IMR-90 (cell line): ENCODE measurements at regions not wholly inside any gene's neighbourhood (a gene's known extent, or its start where the extent isn't known, plus 50 kb on each side); places are given as distances from the start of the nearest gene placed in this dataset.

Experiments
- ATAC-seq: fragments of 200-7000 bp; cut with Tn5 transposase; 2 replicates; pipeline ENCODE4 v1.9.1; 2020; ENCODE audit warnings: low read depth, mild to moderate bottlenecking, moderate library complexity
- BruUV-seq: library from RNA; stranded (reverse); fragments of 400-500 nt; replicated peaks from 2 replicates; lab custom pipeline; 2021; lab: Mats Ljungman, UMichigan
- CTCF ChIA-PET: fragments of 300-600 bp; formaldehyde crosslinking; extraction: SDS; loops from one replicate; lab custom pipeline; 2021; ENCODE audit warnings: antibody characterized with exemption; lab: Yijun Ruan, JAX
- POLR2A ChIA-PET: fragments of 300-600 bp; sonication (Branson Sonifier 250); formaldehyde crosslinking; loops from one replicate; lab custom pipeline; 2022; ENCODE audit warnings: antibody characterized with exemption; ENCODE audit not compliant: unreplicated experiment; lab: Charles Lee
- DNase-seq: peaks from one replicate; pipeline ENCODE4 v3.0.0; 2013
- H2AFZ ChIP-seq: replicated peaks from 2 replicates; pipeline ENCODE3; 2013; ENCODE audit warnings: low read length, mild to moderate bottlenecking; ENCODE audit not compliant: poor library complexity
- H2AK5ac ChIP-seq: 2 replicates; pipeline ENCODE4 v1.6.1; 2013; ENCODE audit warnings: low read depth, low read length, inconsistent platforms
- H2AK9ac ChIP-seq: replicated peaks from 2 replicates; pipeline ENCODE3; 2013; ENCODE audit warnings: mild to moderate bottlenecking, low read depth, low read length, moderate library complexity; ENCODE audit not compliant: poor library complexity
- H2BK120ac ChIP-seq: 2 replicates; pipeline ENCODE4 v1.6.1; 2013; ENCODE audit warnings: low read depth, low read length, inconsistent platforms
- H2BK15ac ChIP-seq: 3 replicates; pipeline ENCODE4 v1.6.1; 2013; ENCODE audit warnings: low read depth, low read length, inconsistent platforms
- H2BK20ac ChIP-seq: 2 replicates; pipeline ENCODE4 v1.6.1; 2013; ENCODE audit warnings: low read depth, mild to moderate bottlenecking, inconsistent platforms, low read length, moderate library complexity
- H2BK5ac ChIP-seq: 2 replicates; pipeline ENCODE4 v1.6.1; 2013; ENCODE audit warnings: mild to moderate bottlenecking, low read depth, low read length, inconsistent platforms; ENCODE audit not compliant: poor library complexity, severe bottlenecking
- H3K14ac ChIP-seq: replicated peaks from 2 replicates; pipeline ENCODE4 v1.6.1; 2013; ENCODE audit warnings: low read depth, low read length, inconsistent platforms
- H3K18ac ChIP-seq: 2 replicates; pipeline ENCODE4 v1.6.1; 2013; ENCODE audit warnings: low read depth, low read length, control low read depth
- H3K23ac ChIP-seq: 2 replicates; pipeline ENCODE4 v1.6.1; 2013; ENCODE audit warnings: low read depth, low read length, inconsistent platforms
- H3K27ac ChIP-seq: 2 replicates; pipeline ENCODE4 v1.5.1; 2013; ENCODE audit warnings: mild to moderate bottlenecking, control low read depth, low read length; ENCODE audit not compliant: insufficient read depth
- H3K27me3 ChIP-seq: 2 replicates; pipeline ENCODE4 v1.6.1; 2013; ENCODE audit warnings: low read length; ENCODE audit not compliant: control insufficient read depth, insufficient read depth
- H3K36me3 ChIP-seq: 2 replicates; pipeline ENCODE4 v1.6.1; 2013; ENCODE audit warnings: low read length, mixed read lengths; ENCODE audit not compliant: control insufficient read depth, insufficient read depth
- H3K4ac ChIP-seq: 2 replicates; pipeline ENCODE4 v1.6.1; 2013; ENCODE audit warnings: low read depth, low read length, inconsistent platforms
- H3K4me1 ChIP-seq: 2 replicates; pipeline ENCODE4 v1.6.1; 2013; ENCODE audit warnings: low read length, mixed read lengths; ENCODE audit not compliant: control insufficient read depth, insufficient read depth
- H3K4me2 ChIP-seq: 2 replicates; pipeline ENCODE4 v1.6.1; 2013; ENCODE audit warnings: low read depth, mild to moderate bottlenecking, control low read depth, low read length, moderate library complexity
- H3K4me3 ChIP-seq: 2 replicates; pipeline ENCODE4 v1.5.1; 2013; ENCODE audit warnings: low read depth, mild to moderate bottlenecking, control low read depth, low read length, moderate library complexity; ENCODE audit not compliant: insufficient read depth
- H3K56ac ChIP-seq: 2 replicates; pipeline ENCODE4 v1.6.1; 2013; ENCODE audit warnings: low read length, inconsistent platforms; ENCODE audit not compliant: insufficient read depth; ENCODE audit errors: extremely low read depth
- H3K79me1 ChIP-seq, 2 experiments: 2 replicates each; pipeline ENCODE4 v1.6.1; 2013; ENCODE audit warnings: low read length in 2 of 2, inconsistent platforms in 1 of 2, low read depth in 1 of 2
- H3K9ac ChIP-seq: 2 replicates; pipeline ENCODE4 v1.6.1; 2013; ENCODE audit warnings: low read depth, low read length, control low read depth
- H3K9me1 ChIP-seq: 2 replicates; pipeline ENCODE4 v1.6.1; 2013; ENCODE audit warnings: low read length, inconsistent platforms; ENCODE audit not compliant: insufficient read depth
- H3K9me3 ChIP-seq: 2 replicates; pipeline ENCODE4 v1.6.1; 2013; ENCODE audit warnings: low read length; ENCODE audit not compliant: control insufficient read depth, insufficient read depth
- H4K20me1 ChIP-seq: 2 replicates; pipeline ENCODE4 v1.6.1; 2013; ENCODE audit warnings: low read length, inconsistent platforms; ENCODE audit not compliant: insufficient read depth
- H4K5ac ChIP-seq: 2 replicates; pipeline ENCODE4 v1.6.1; 2013; ENCODE audit warnings: mild to moderate bottlenecking, low read depth, low read length, control low read depth
- H4K8ac ChIP-seq, 2 experiments: 2 replicates each; pipeline ENCODE4 v1.6.1; 2013; ENCODE audit warnings: low read depth in 2 of 2, low read length in 2 of 2, control low read depth in 1 of 2, inconsistent platforms in 1 of 2
- H4K91ac ChIP-seq: 2 replicates; pipeline ENCODE4 v1.6.1; 2013; ENCODE audit warnings: low read depth, low read length, inconsistent platforms; ENCODE audit not compliant: insufficient read depth
- CEBPB ChIP-seq: IDR thresholded peaks from 2 replicates; pipeline ENCODE4 v1.6.1; 2012; ENCODE audit warnings: low read depth, low read length, improper control_type of control experiment
- CHD1 ChIP-seq: IDR thresholded peaks from 2 replicates; pipeline ENCODE4 v1.6.1; 2012; ENCODE audit warnings: low read depth, low read length, improper control_type of control experiment
- CTCF ChIP-seq: conservative IDR thresholded peaks from 2 replicates; pipeline ENCODE4 v1.5.1; 2012; ENCODE audit warnings: mild to moderate bottlenecking, low read depth, low read length, improper control_type of control experiment
- MAFK ChIP-seq: IDR thresholded peaks from 2 replicates; pipeline ENCODE4 v1.6.1; 2012; ENCODE audit warnings: low read depth, low read length, improper control_type of control experiment
- MAZ ChIP-seq: IDR thresholded peaks from 2 replicates; pipeline ENCODE4 v1.6.1; 2012; ENCODE audit warnings: low read depth, mild to moderate bottlenecking, low read length, improper control_type of control experiment, moderate library complexity, borderline replicate concordance
- NFE2L2 ChIP-seq: fragments of 150-350 bp; IDR thresholded peaks from 2 replicates; pipeline ENCODE4 v1.6.1; 2016; ENCODE audit warnings: low read depth, mild to moderate bottlenecking, low read length
- RAD21 ChIP-seq: IDR thresholded peaks from 2 replicates; pipeline ENCODE4 v1.6.1; 2012; ENCODE audit warnings: low read length, improper control_type of control experiment
- RCOR1 ChIP-seq: IDR thresholded peaks from 2 replicates; pipeline ENCODE4 v1.6.1; 2012; ENCODE audit warnings: mild to moderate bottlenecking, low read length, improper control_type of control experiment; ENCODE audit not compliant: insufficient replicate concordance
- RFX5 ChIP-seq: IDR thresholded peaks from 2 replicates; pipeline ENCODE4 v1.8.0; 2012; ENCODE audit warnings: low read depth, mild to moderate bottlenecking, low read length, moderate library complexity
- SMC3 ChIP-seq: fragments of 150-350 bp; IDR thresholded peaks from 2 replicates; pipeline ENCODE4 v1.6.1; 2016; ENCODE audit warnings: low read depth, mild to moderate bottlenecking, antibody characterized with exemption, low read length, moderate library complexity
- WGBS, 2 experiments: methylation state at CpG; one replicate each; pipeline versions ENCODE4 v1.1.5 to v1.1.7; 2013; ENCODE audit warnings: missing lambda C conversion rate in 2 of 2; ENCODE audit not compliant: insufficient read length in 1 of 2; ENCODE audit errors: extremely low coverage in 2 of 2; 5-methylcytosine and 5-hydroxymethylcytosine counted together
- dilution Hi-C: fragments of 300-500 bp; cut with HindIII; formaldehyde crosslinking; loops from one replicate; pipeline ENCODE4 v1.14.3; 2018; ENCODE audit warnings: low sequenced_read_pairs; ENCODE audit not compliant: unreplicated experiment
- in situ Hi-C: fragments of 300-500 bp; cut with MboI; formaldehyde crosslinking; loops from 3 replicates; pipeline ENCODE4 v1.14.3; 2019; ENCODE audit warnings: low sequenced_read_pairs, inconsistent platforms, mixed read lengths
- intact Hi-C: fragments of 100-400 bp; cut with micrococcal nuclease; formaldehyde crosslinking; loops from 2 replicates; pipeline ENCODE4 v1.10.0; 2022
- TF ChIP-seq, protein P1 (sequence below): fragments of 150-350 bp; IDR thresholded peaks from 2 replicates; pipeline ENCODE4 v1.6.1; 2016; ENCODE audit warnings: low read depth, mild to moderate bottlenecking, low read length, moderate library complexity, borderline replicate concordance

DNA sequence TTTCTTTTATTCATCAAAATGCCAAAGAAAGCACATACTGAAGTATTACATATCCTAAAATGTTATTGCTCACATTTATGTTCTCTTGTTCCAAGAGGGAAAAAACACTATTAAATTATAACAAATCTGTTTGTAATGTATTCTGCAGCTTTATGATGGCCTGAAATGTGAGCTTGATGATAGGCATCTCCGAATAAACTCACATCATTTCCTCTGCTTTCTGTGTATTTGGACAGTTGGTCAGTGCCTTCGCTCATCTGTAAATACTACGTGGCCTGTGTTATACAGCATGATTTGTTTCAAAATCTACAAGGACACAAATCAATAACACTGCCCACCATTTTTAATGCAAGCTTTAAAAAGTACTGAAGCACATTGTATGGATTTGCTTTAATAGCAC, 672.8 kb upstream of the SYT4 start:
- no peaks in the 10 kb centered on the region for H3K27me3 ChIP-seq
- H3K79me1 ChIP-seq = no peaks in the 10 kb centered on the region
- H3K18ac ChIP-seq = no peak overlapping the region
- H3K9me1 ChIP-seq = no peaks in the 10 kb centered on the region
- H4K20me1 ChIP-seq = no peaks in the 10 kb centered on the region
- H3K4me2 ChIP-seq = no peak overlapping the region
- dilution Hi-C loops (no loop called here), in situ Hi-C loops (no loop called here), intact Hi-C loops (no loop called here)
- H4K8ac ChIP-seq = no peak overlapping the region
- H2AFZ ChIP-seq = no peak overlapping the region
- no peak for DNase-seq
- no peak overlapping the region for H2BK15ac ChIP-seq
- H2AK5ac ChIP-seq = no peak overlapping the region
- no TSS peak for BruUV-seq
- H4K91ac ChIP-seq = no peak overlapping the region
- no peak overlapping the region for H3K4me3 ChIP-seq
- no peak overlapping the region for H3K9ac ChIP-seq
- no peak overlapping the region for H3K27ac ChIP-seq
- H3K9me3 ChIP-seq = peaks cover 5% of the 10 kb centered on the region
- TF ChIP-seq, protein P1, sequence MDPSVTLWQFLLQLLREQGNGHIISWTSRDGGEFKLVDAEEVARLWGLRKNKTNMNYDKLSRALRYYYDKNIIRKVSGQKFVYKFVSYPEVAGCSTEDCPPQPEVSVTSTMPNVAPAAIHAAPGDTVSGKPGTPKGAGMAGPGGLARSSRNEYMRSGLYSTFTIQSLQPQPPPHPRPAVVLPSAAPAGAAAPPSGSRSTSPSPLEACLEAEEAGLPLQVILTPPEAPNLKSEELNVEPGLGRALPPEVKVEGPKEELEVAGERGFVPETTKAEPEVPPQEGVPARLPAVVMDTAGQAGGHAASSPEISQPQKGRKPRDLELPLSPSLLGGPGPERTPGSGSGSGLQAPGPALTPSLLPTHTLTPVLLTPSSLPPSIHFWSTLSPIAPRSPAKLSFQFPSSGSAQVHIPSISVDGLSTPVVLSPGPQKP = no peak
- TF ChIP-seq MAFK = no peak
- TF ChIP-seq RFX5 = no peak
- TF ChIP-seq NFE2L2 = no peak
- TF ChIP-seq CEBPB = no peak
- no peak for TF ChIP-seq RAD21
- TF ChIP-seq RCOR1 = no peak
- no peak for TF ChIP-seq CHD1
- TF ChIP-seq MAZ = no peak
- TF ChIP-seq CTCF = no peak
- TF ChIP-seq SMC3 = no peak
- H2BK20ac ChIP-seq = no peak overlapping the region
- H3K4ac ChIP-seq = no peak overlapping the region
- no peak overlapping the region for H4K5ac ChIP-seq
- ChIA-PET CTCF (no interaction called here), POLR2A (no interaction called here)
- H3K36me3 ChIP-seq = no peaks in the 10 kb centered on the region
- H2AK9ac ChIP-seq = no peak overlapping the region
- H2BK120ac ChIP-seq = no peak overlapping the region
- no peak overlapping the region for H2BK5ac ChIP-seq
- no CpG with 5 or more reads among the region's 3 CpGs for WGBS, 2 experiments
- H3K23ac ChIP-seq = no peak overlapping the region
- H3K4me1 ChIP-seq = no peaks in the 10 kb centered on the region
- ATAC-seq = no peak
- no peak overlapping the region for H3K56ac ChIP-seq
- H3K14ac ChIP-seq = no peak overlapping the region
